ENCODE measurements at regions not wholly inside any gene's neighbourhood (a gene's known extent, or its start where the extent isn't known, plus 50 kb on each side); places are given as distances from the start of the nearest gene placed in this dataset.

GRCh38 chr13:82344867-82345266, 1537.4 kb downstream of the SLITRK1 start:
- ChIA-PET POLR2A (no interaction called here), CTCF (no interaction called here)
- DNase-seq (ENCODE audit: extremely low spot score), result no peak
- TF ChIP-seq FOXK2 (IDR thresholded peaks at IDR 0.05) (no peak), TARDBP (IDR thresholded peaks at IDR 0.05) (no peak), ELF4 (IDR thresholded peaks at IDR 0.05) (no peak)

GRCh38 chr13:82341116-82341515, 1541.2 kb downstream of the SLITRK1 start:
- ChIA-PET CTCF (no interaction called here), POLR2A (no interaction called here)
- TF ChIP-seq LEF1 (IDR thresholded peaks at IDR 0.05; ENCODE audit: borderline replicate concordance) (no peak), NFRKB (IDR thresholded peaks at IDR 0.05) (no peak), SUZ12 (IDR thresholded peaks at IDR 0.05) (no peak), ELF4 (IDR thresholded peaks at IDR 0.05) (no peak), L3MBTL2 (conservative IDR thresholded peaks at IDR 0.05) (no peak), CTBP1 (IDR thresholded peaks at IDR 0.05; ENCODE audit: borderline replicate concordance) (no peak), PKNOX1 (IDR thresholded peaks at IDR 0.05) (no peak), ZNF384 (IDR thresholded peaks at IDR 0.05) (no peak), ARNT (IDR thresholded peaks at IDR 0.05) (no peak), BHLHE40 (IDR thresholded peaks at IDR 0.05; ENCODE audit: borderline replicate concordance) (no peak), HDGF (IDR thresholded peaks at IDR 0.05; ENCODE audit: borderline replicate concordance) (no peak), FOXK2 (IDR thresholded peaks at IDR 0.05) (no peak)
- no peak for DNase-seq (ENCODE audit: extremely low spot score)

- CTCF ChIA-PET, result interaction anchor here (0.9 kb wide), 1 partner anchor 213 kb away, joined by 3 read pairs; no protein-coding TSS in a partner anchor
- POLR2A ChIA-PET, result no interaction called here
- no peak for TF ChIP-seq ARNT (IDR thresholded peaks at IDR 0.05)
- no peak for TF ChIP-seq FOXM1 (IDR thresholded peaks at IDR 0.05; ENCODE audit: borderline replicate concordance)
- no peak for TF ChIP-seq ELF4 (IDR thresholded peaks at IDR 0.05)
- TF ChIP-seq SUZ12 (IDR thresholded peaks at IDR 0.05), result no peak
- no peak for TF ChIP-seq L3MBTL2 (conservative IDR thresholded peaks at IDR 0.05)
- no peak for TF ChIP-seq PKNOX1 (IDR thresholded peaks at IDR 0.05)
- no peak for TF ChIP-seq ZNF384 (IDR thresholded peaks at IDR 0.05)
- no peak for TF ChIP-seq HDGF (IDR thresholded peaks at IDR 0.05; ENCODE audit: borderline replicate concordance)
- TF ChIP-seq FOXK2 (IDR thresholded peaks at IDR 0.05), result no peak
- TF ChIP-seq BHLHE40 (IDR thresholded peaks at IDR 0.05; ENCODE audit: borderline replicate concordance), result no peak
- no peak for TF ChIP-seq TARDBP (IDR thresholded peaks at IDR 0.05)
- TF ChIP-seq SP1 (IDR thresholded peaks at IDR 0.05), result no peak
- no peak for TF ChIP-seq CTBP1 (IDR thresholded peaks at IDR 0.05; ENCODE audit: borderline replicate concordance)
- no peak for TF ChIP-seq LEF1 (IDR thresholded peaks at IDR 0.05; ENCODE audit: borderline replicate concordance)
- TF ChIP-seq FOXA1 (IDR thresholded peaks at IDR 0.05), result no peak
- TF ChIP-seq NFRKB (IDR thresholded peaks at IDR 0.05), result no peak
- peak; percentile 32 for DNase-seq (ENCODE audit: extremely low spot score)
Observed at GRCh38 chr13:82330499-82330898, 1551.8 kb downstream of the SLITRK1 start.

GRCh38 chr13:82323101-82323500, 1559.2 kb downstream of the SLITRK1 start:
- DNase-seq (ENCODE audit: extremely low spot score), result no peak
- ChIA-PET POLR2A (no interaction called here), CTCF (no interaction called here)
- TF ChIP-seq SP1 (IDR thresholded peaks at IDR 0.05), result no peak
- no peak for TF ChIP-seq FOXA1 (IDR thresholded peaks at IDR 0.05)
- no peak for TF ChIP-seq HDGF (IDR thresholded peaks at IDR 0.05; ENCODE audit: borderline replicate concordance)

- CTCF ChIA-PET, result no interaction called here
- POLR2A ChIA-PET, result no interaction called here
- TF ChIP-seq FOXM1 (IDR thresholded peaks at IDR 0.05; ENCODE audit: borderline replicate concordance), result no peak
- no peak for DNase-seq (ENCODE audit: extremely low spot score)
Observed at GRCh38 chr13:82305588-82305987, 1576.7 kb downstream of the SLITRK1 start.

- POLR2A ChIA-PET, result no interaction called here
- no peak for TF ChIP-seq NFRKB (IDR thresholded peaks at IDR 0.05)
- no peak for TF ChIP-seq TARDBP (IDR thresholded peaks at IDR 0.05)
- no peak for TF ChIP-seq FOXK2 (IDR thresholded peaks at IDR 0.05)
- TF ChIP-seq L3MBTL2 (conservative IDR thresholded peaks at IDR 0.05), result no peak
- TF ChIP-seq CTBP1 (IDR thresholded peaks at IDR 0.05; ENCODE audit: borderline replicate concordance), result no peak
- CTCF ChIA-PET, result no interaction called here
- no peak for DNase-seq (ENCODE audit: extremely low spot score)
Observed at GRCh38 chr13:82298106-82298505, 1584.2 kb downstream of the SLITRK1 start.

- ChIA-PET CTCF (no interaction called here), POLR2A (no interaction called here)
- TF ChIP-seq FOXA1 (IDR thresholded peaks at IDR 0.05) (no peak), PKNOX1 (IDR thresholded peaks at IDR 0.05) (peak; percentile 36)
- DNase-seq (ENCODE audit: extremely low spot score), result no peak
Observed at GRCh38 chr13:82294226-82294625, 1588.0 kb downstream of the SLITRK1 start.

- ChIA-PET CTCF (no interaction called here), POLR2A (no interaction called here)
- TF ChIP-seq ZNF384 (IDR thresholded peaks at IDR 0.05) (no peak), FOXK2 (IDR thresholded peaks at IDR 0.05) (no peak), ARNT (IDR thresholded peaks at IDR 0.05) (no peak), ELF4 (IDR thresholded peaks at IDR 0.05) (no peak), LEF1 (IDR thresholded peaks at IDR 0.05; ENCODE audit: borderline replicate concordance) (no peak)
- no peak for DNase-seq (ENCODE audit: extremely low spot score)
Observed at GRCh38 chr13:82292334-82292733, 1589.9 kb downstream of the SLITRK1 start.
